ENCODE measurements at regions not wholly inside any gene's neighbourhood (a gene's known extent, or its start where the extent isn't known, plus 50 kb on each side); places are given as distances from the start of the nearest gene placed in this dataset.

DNA sequence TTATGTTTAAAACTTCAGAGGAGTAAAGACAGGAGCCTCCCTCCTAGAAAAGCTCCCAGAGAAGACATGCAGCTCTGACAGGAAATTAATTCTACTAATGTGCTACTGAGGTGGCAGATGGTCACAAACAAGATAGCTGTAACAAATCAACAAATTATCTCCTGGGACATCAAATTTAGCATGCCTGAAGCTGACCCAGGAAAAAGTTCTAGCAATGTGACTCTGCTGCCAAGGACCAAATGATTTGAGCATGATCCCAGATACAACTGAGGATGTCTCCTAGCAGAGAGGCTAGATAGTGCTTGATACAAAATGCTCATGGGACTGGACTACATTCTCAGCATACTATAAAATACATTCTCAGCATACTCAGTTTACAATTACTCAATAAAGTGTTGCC lies 413.5 kb upstream of the SMC2 start:
- intact Hi-C loops (cut with micrococcal nuclease) = no loop called here
- H3K27me3 ChIP-seq (ENCODE audit: control insufficient read depth in 2 of 2, insufficient read depth in 2 of 2, low read length in 2 of 2) = no peaks in the 10 kb centered on the region
- no peaks in the 10 kb centered on the region for H3K36me3 ChIP-seq (ENCODE audit: control insufficient read depth in 2 of 2, extremely low read depth in 1 of 2, insufficient read depth in 2 of 2, low read length in 2 of 2)
- no peak for FAIRE-seq
- no peak overlapping the region for H2AFZ ChIP-seq (ENCODE audit: low read depth, low read length)
- no peaks in the 10 kb centered on the region for H3K4me1 ChIP-seq (ENCODE audit: control insufficient read depth, extremely low read depth, insufficient read depth, low read length)
- ChIA-PET CTCF (interaction anchor here (0.7 kb wide), 1 partner anchor 12 kb away, joined by 3 read pairs; no protein-coding TSS in a partner anchor), POLR2A (no interaction called here)
- no peaks in the 10 kb centered on the region for H4K20me1 ChIP-seq (replicated peaks; ENCODE audit: control insufficient read depth, extremely low read depth, insufficient read depth, low read length)
- no peak for DNase-seq (ENCODE audit: low read depth, low spot score)
- no peak overlapping the region for H3K4me3 ChIP-seq (replicated peaks in 1 of 3; ENCODE audit: insufficient read depth in 1 of 3, low read depth in 1 of 3, low read length in 3 of 3)
- no peak overlapping the region for H3K9ac ChIP-seq (replicated peaks; ENCODE audit: extremely low read depth, insufficient read depth, low read length)
- H3K27ac ChIP-seq (ENCODE audit: insufficient read depth, low read depth, low read length) = no peak overlapping the region
- no peak overlapping the region for H3K4me2 ChIP-seq (ENCODE audit: insufficient read depth, low read length)
- H3K9me3 ChIP-seq (replicated peaks; ENCODE audit: control insufficient read depth, insufficient read depth, low read length) = peaks cover 3% of the 10 kb centered on the region
- dilution Hi-C loops (cut with MboI; ENCODE audit: extremely low pct_ligation_motif_present, low sequenced_read_pairs) = no loop called here
- no peaks in the 10 kb centered on the region for H3K79me2 ChIP-seq (ENCODE audit: control insufficient read depth, insufficient read depth, low read length)
- H3K9me1 ChIP-seq (replicated peaks; ENCODE audit: control insufficient read depth, extremely low read depth, insufficient read depth, low read length) = no peaks in the 10 kb centered on the region
- no TSS peak for BruUV-seq (replicated peaks)
- TF ChIP-seq FOS (IDR thresholded peaks at IDR 0.05; ENCODE audit: borderline replicate concordance, insufficient read depth, low read length) (no peak), MYC (IDR thresholded peaks at IDR 0.05; ENCODE audit: low read depth, low read length) (no peak), POLR2A (IDR thresholded peaks at IDR 0.05; ENCODE audit: low read depth, low read length) (no peak), GATA2 (IDR thresholded peaks at IDR 0.05; ENCODE audit: insufficient read depth, insufficient read length, low read depth, low read length) (no peak), EZH2 (IDR thresholded peaks at IDR 0.05; ENCODE audit: borderline replicate concordance, low read depth, low read length, severe bottlenecking) (no peak), JUN (IDR thresholded peaks at IDR 0.05; ENCODE audit: borderline replicate concordance, insufficient read depth, insufficient read length, low read depth) (no peak), POLR2AphosphoS5 (IDR thresholded peaks at IDR 0.05; ENCODE audit: insufficient read depth, low read depth, low read length) (no peak)
- TF ChIP-seq, protein P1, sequence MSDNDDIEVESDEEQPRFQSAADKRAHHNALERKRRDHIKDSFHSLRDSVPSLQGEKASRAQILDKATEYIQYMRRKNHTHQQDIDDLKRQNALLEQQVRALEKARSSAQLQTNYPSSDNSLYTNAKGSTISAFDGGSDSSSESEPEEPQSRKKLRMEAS (IDR thresholded peaks at IDR 0.05; ENCODE audit: insufficient read depth, insufficient read length) = no peak
- TF ChIP-seq, protein P2, sequence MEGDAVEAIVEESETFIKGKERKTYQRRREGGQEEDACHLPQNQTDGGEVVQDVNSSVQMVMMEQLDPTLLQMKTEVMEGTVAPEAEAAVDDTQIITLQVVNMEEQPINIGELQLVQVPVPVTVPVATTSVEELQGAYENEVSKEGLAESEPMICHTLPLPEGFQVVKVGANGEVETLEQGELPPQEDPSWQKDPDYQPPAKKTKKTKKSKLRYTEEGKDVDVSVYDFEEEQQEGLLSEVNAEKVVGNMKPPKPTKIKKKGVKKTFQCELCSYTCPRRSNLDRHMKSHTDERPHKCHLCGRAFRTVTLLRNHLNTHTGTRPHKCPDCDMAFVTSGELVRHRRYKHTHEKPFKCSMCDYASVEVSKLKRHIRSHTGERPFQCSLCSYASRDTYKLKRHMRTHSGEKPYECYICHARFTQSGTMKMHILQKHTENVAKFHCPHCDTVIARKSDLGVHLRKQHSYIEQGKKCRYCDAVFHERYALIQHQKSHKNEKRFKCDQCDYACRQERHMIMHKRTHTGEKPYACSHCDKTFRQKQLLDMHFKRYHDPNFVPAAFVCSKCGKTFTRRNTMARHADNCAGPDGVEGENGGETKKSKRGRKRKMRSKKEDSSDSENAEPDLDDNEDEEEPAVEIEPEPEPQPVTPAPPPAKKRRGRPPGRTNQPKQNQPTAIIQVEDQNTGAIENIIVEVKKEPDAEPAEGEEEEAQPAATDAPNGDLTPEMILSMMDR (IDR thresholded peaks at IDR 0.05; ENCODE audit: extremely low read depth in 1 of 2, insufficient read depth in 1 of 2, low read depth in 1 of 2, low read length in 2 of 2) = no peak
